Mesenchymal stem cell (in vitro differentiated cells and primary cell): ENCODE measurements at regions not wholly inside any gene's neighbourhood (a gene's known extent, or its start where the extent isn't known, plus 50 kb on each side); places are given as distances from the start of the nearest gene placed in this dataset.

Source experiments
- DNase-seq: peaks from one replicate; pipeline ENCODE4 v3.0.0-alpha.2; 2013
- H2AFZ ChIP-seq: one replicate; pipeline ENCODE4 v1.6.1; 2013; ENCODE audit warnings: low read depth, mild to moderate bottlenecking, control low read depth, inconsistent platforms, low read length, moderate library complexity
- H2AK5ac ChIP-seq: 2 replicates; pipeline ENCODE4 v1.6.1; 2013; ENCODE audit warnings: low read length, moderate library complexity, mild to moderate bottlenecking, inconsistent platforms; ENCODE audit not compliant: severe bottlenecking
- H2BK120ac ChIP-seq: one replicate; pipeline ENCODE4 v1.6.1; 2013; ENCODE audit warnings: low read depth, mild to moderate bottlenecking, inconsistent platforms, low read length, moderate library complexity
- H2BK12ac ChIP-seq, 2 experiments: one replicate each; pipeline ENCODE4 v1.6.1; 2013; ENCODE audit warnings: inconsistent platforms in 2 of 2, low read length in 2 of 2, mild to moderate bottlenecking in 2 of 2, moderate library complexity in 2 of 2, control low read depth in 1 of 2
- H2BK15ac ChIP-seq: one replicate; pipeline ENCODE4 v1.6.1; 2013; ENCODE audit warnings: mild to moderate bottlenecking, low read depth, inconsistent platforms; ENCODE audit not compliant: poor library complexity, severe bottlenecking
- H2BK5ac ChIP-seq: 2 replicates; pipeline ENCODE4 v1.6.1; 2013; ENCODE audit warnings: low read depth, mild to moderate bottlenecking, low read length, control low read depth, inconsistent platforms; ENCODE audit not compliant: poor library complexity, severe bottlenecking
- H3K14ac ChIP-seq, 2 experiments: one replicate each; pipeline ENCODE4 v1.6.1; 2013; ENCODE audit warnings: inconsistent platforms in 2 of 2, low read length in 2 of 2, control low read depth in 1 of 2, mild to moderate bottlenecking in 1 of 2, moderate library complexity in 1 of 2
- H3K18ac ChIP-seq, 2 experiments: one replicate each; pipeline ENCODE4 v1.6.1; 2013; ENCODE audit warnings: inconsistent platforms in 2 of 2, low read length in 2 of 2, control low read depth in 1 of 2, low read depth in 1 of 2, mild to moderate bottlenecking in 1 of 2
- H3K23ac ChIP-seq, 2 experiments: one replicate each; pipeline ENCODE4 v1.6.1; 2013; ENCODE audit warnings: inconsistent platforms in 2 of 2, low read length in 2 of 2, mild to moderate bottlenecking in 2 of 2, moderate library complexity in 2 of 2, control low read depth in 1 of 2
- H3K27ac ChIP-seq: 2 replicates; pipeline ENCODE4 v1.5.1; 2013; ENCODE audit warnings: mild to moderate bottlenecking, moderate library complexity, low read length, control low read depth, inconsistent platforms; ENCODE audit not compliant: poor library complexity, severe bottlenecking
- H3K27me3 ChIP-seq, 2 experiments: 2 replicates each; pipeline versions ENCODE4 v1.6.1 to v1.7.0; 2013; ENCODE audit warnings: low read length in 2 of 2, mild to moderate bottlenecking in 2 of 2, moderate library complexity in 2 of 2, control low read depth in 1 of 2, inconsistent platforms in 1 of 2; ENCODE audit not compliant: control insufficient read depth in 1 of 2, insufficient read depth in 1 of 2
- H3K36me3 ChIP-seq, 2 experiments: 2 replicates each; pipeline versions ENCODE4 v1.6.1 to v1.7.0; 2013; ENCODE audit warnings: low read length in 2 of 2, control low read depth in 1 of 2, inconsistent platforms in 1 of 2, low read depth in 1 of 2, mild to moderate bottlenecking in 1 of 2; ENCODE audit not compliant: insufficient read depth in 2 of 2, control insufficient read depth in 1 of 2
- H3K4ac ChIP-seq, 2 experiments: one replicate each; pipeline ENCODE4 v1.6.1; 2013; ENCODE audit warnings: inconsistent platforms in 2 of 2, low read length in 2 of 2, mild to moderate bottlenecking in 2 of 2, moderate library complexity in 2 of 2, control low read depth in 1 of 2, low read depth in 1 of 2
- H3K4me1 ChIP-seq: 2 replicates; pipeline ENCODE4 v1.6.1; 2013; ENCODE audit warnings: low read depth, low read length, control low read depth; ENCODE audit not compliant: control insufficient read depth, insufficient read depth
- H3K4me2 ChIP-seq: 2 replicates; pipeline ENCODE4 v1.6.1; 2013; ENCODE audit warnings: low read length, mild to moderate bottlenecking, inconsistent platforms; ENCODE audit not compliant: poor library complexity, severe bottlenecking
- H3K4me3 ChIP-seq, 2 experiments: 2 replicates each; pipeline versions ENCODE4 v1.5.1 to v1.7.0; 2013; ENCODE audit warnings: low read length in 2 of 2, mild to moderate bottlenecking in 2 of 2, control low read depth in 1 of 2, low read depth in 1 of 2; ENCODE audit not compliant: insufficient read depth in 1 of 2
- H3K79me1 ChIP-seq: replicated peaks from 2 replicates; pipeline ENCODE4 v1.6.1; 2013; ENCODE audit warnings: mild to moderate bottlenecking, control low read depth, low read length, inconsistent platforms; ENCODE audit not compliant: poor library complexity, severe bottlenecking
- H3K9ac ChIP-seq: 2 replicates; pipeline ENCODE4 v1.7.0; 2013; ENCODE audit warnings: mild to moderate bottlenecking, low read length, moderate library complexity
- H3K9me3 ChIP-seq: 2 replicates; pipeline ENCODE4 v1.7.0; 2013; ENCODE audit warnings: mild to moderate bottlenecking, low read length; ENCODE audit not compliant: control insufficient read depth
- H4K8ac ChIP-seq: one replicate; pipeline ENCODE4 v1.6.1; 2013; ENCODE audit warnings: inconsistent platforms, mild to moderate bottlenecking, low read length, moderate library complexity
- H4K91ac ChIP-seq: one replicate; pipeline ENCODE4 v1.6.1; 2013; ENCODE audit warnings: mild to moderate bottlenecking, low read length, inconsistent platforms
- WGBS: methylation state at CpG from one replicate; pipeline ENCODE4 v1.1.7; 2013; ENCODE audit warnings: mixed read lengths; 5-methylcytosine and 5-hydroxymethylcytosine counted together

DNA sequence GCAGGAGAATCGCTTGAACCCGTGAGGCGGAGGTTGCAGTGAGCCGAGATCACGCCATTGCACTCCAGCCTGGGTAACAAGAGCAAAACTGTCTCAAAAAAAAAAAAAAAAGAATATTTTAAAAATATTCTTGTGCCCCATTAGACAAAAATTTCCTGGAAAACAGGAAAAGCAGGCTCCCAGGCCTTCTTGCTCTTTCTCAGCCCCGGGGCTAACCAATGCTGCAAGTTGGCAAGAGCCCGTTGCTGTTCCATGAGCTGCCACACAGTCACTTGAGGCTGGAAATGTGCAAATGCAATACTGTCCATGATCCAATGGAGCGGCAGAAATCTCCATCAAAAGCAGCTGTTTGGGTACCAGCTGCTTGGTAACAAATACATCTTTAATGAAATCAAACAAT, 994.7 kb downstream of the VRK1 start:
- Histone ChIP-seq H3K4ac (no peak overlapping the region), H3K14ac (no peak overlapping the region), H4K91ac (no peak overlapping the region), H2BK12ac (no peak overlapping the region), H3K18ac (no peak overlapping the region), H3K36me3 (no peaks in the 10 kb centered on the region), H3K9me3 (no peaks in the 10 kb centered on the region), H3K79me1 (no peaks in the 10 kb centered on the region), H3K9ac (no peak overlapping the region), H2BK15ac (no peak overlapping the region), H3K4me2 (no peak overlapping the region), H4K8ac (no peak overlapping the region), H2BK5ac (no peak overlapping the region), H3K27me3 (peaks cover 0 to 1% of the 10 kb centered on the region in 2 experiments), H3K4me1 (no peaks in the 10 kb centered on the region), H2AFZ (no peak overlapping the region), H2BK120ac (no peak overlapping the region), H3K4me3 (no peak overlapping the region), H3K27ac (no peak overlapping the region), H3K23ac (no peak overlapping the region), H2AK5ac (no peak overlapping the region)
- 66% methylated on average over 2 of the region's 8 CpGs for whole genome bisulfite sequencing
- DNase-seq = no peak

GRCh38 chr14:97796511-97796910, 999.3 kb downstream of the VRK1 start:
- H3K4me3 ChIP-seq = no peak overlapping the region
- no peak overlapping the region for H3K27ac ChIP-seq
- H2AFZ ChIP-seq = no peak overlapping the region
- no peak for DNase-seq
- no peak overlapping the region for H2BK15ac ChIP-seq
- no peak overlapping the region for H2BK120ac ChIP-seq
- no peak overlapping the region for H2AK5ac ChIP-seq
- H3K79me1 ChIP-seq = no peaks in the 10 kb centered on the region
- H3K27me3 ChIP-seq = peaks cover 0 to 2% of the 10 kb centered on the region in 2 experiments
- H3K9ac ChIP-seq = no peak overlapping the region
- H3K18ac ChIP-seq = no peak overlapping the region
- H3K9me3 ChIP-seq = no peaks in the 10 kb centered on the region
- no peak overlapping the region for H3K4ac ChIP-seq
- no peak overlapping the region for H2BK12ac ChIP-seq
- no peak overlapping the region for H3K23ac ChIP-seq
- no peaks in the 10 kb centered on the region for H3K36me3 ChIP-seq
- H4K91ac ChIP-seq = no peak overlapping the region
- H3K4me1 ChIP-seq = no peaks in the 10 kb centered on the region
- H3K4me2 ChIP-seq = no peak overlapping the region
- 53% methylated on average over 5 of the region's 5 CpGs for WGBS
- H3K14ac ChIP-seq = no peak overlapping the region
- no peak overlapping the region for H2BK5ac ChIP-seq
- H4K8ac ChIP-seq = no peak overlapping the region

DNA sequence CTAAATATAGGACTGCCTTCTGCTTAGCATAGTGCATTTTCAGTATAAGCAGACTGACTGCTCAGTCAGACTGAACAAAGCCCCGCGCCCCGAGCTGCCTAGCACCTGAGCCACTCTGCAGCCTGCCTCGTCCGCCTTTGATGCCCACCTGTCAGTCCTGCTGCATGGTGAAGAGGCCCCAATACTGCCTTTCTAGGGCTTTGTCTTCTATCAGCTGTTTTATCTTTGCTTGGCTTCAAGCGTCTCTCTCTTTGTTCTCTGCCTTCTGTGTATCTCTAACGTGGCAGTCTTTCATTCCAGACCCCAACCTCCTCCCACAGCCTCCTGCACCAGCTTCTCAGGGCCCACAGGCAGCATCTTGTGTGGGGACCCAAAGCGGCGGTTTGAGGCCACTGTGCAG, 1001.0 kb downstream of the VRK1 start:
- H2AFZ ChIP-seq = no peak overlapping the region
- H4K8ac ChIP-seq = no peak overlapping the region
- no peak overlapping the region for H3K27ac ChIP-seq
- H3K36me3 ChIP-seq = no peaks in the 10 kb centered on the region
- no peaks in the 10 kb centered on the region for H3K9me3 ChIP-seq
- H3K14ac ChIP-seq = no peak overlapping the region
- no peak overlapping the region for H2AK5ac ChIP-seq
- H3K9ac ChIP-seq = no peak overlapping the region
- no peak overlapping the region for H3K4me3 ChIP-seq
- no peak overlapping the region for H3K4ac ChIP-seq
- H2BK120ac ChIP-seq = no peak overlapping the region
- DNase-seq = no peak
- no peak overlapping the region for H2BK15ac ChIP-seq
- H3K27me3 ChIP-seq = peaks cover 0 to 2% of the 10 kb centered on the region in 2 experiments
- no peak overlapping the region for H3K4me2 ChIP-seq
- 77% methylated on average over 9 of the region's 9 CpGs for WGBS
- H3K23ac ChIP-seq = no peak overlapping the region
- no peak overlapping the region for H4K91ac ChIP-seq
- no peaks in the 10 kb centered on the region for H3K79me1 ChIP-seq
- H3K4me1 ChIP-seq = no peaks in the 10 kb centered on the region
- H2BK5ac ChIP-seq = no peak overlapping the region
- H2BK12ac ChIP-seq = no peak overlapping the region
- H3K18ac ChIP-seq = no peak overlapping the region

GRCh38 chr14:97802430-97803373, 1005.5 kb downstream of the VRK1 start:
- H2BK5ac ChIP-seq = no peak overlapping the region

More at GRCh38 chr14:97802430-97803373, 1005.5 kb downstream of the VRK1 start:
- Histone ChIP-seq H2AK5ac (no peak overlapping the region), H4K8ac (no peak overlapping the region), H3K36me3 (no peaks in the 10 kb centered on the region), H3K27ac (no peak overlapping the region), H3K14ac (no peak overlapping the region), H2BK15ac (no peak overlapping the region), H3K9me3 (no peaks in the 10 kb centered on the region), H3K23ac (no peak overlapping the region), H2AFZ (no peak overlapping the region), H3K27me3 (no peaks in the 10 kb centered on the region), H3K9ac (no peak overlapping the region), H3K18ac (no peak overlapping the region), H3K4me1 (no peaks in the 10 kb centered on the region), H2BK120ac (no peak overlapping the region), H2BK12ac (no peak overlapping the region), H3K4me2 (no peak overlapping the region), H3K4ac (no peak overlapping the region), H3K79me1 (no peaks in the 10 kb centered on the region), H3K4me3 (no peak overlapping the region), H4K91ac (no peak overlapping the region)
- DNase-seq = no peak
- 71% methylated on average over 6 of the region's 8 CpGs for WGBS
